ENCODE measurements at regions not wholly inside any gene's neighbourhood (a gene's known extent, or its start where the extent isn't known, plus 50 kb on each side); places are given as distances from the start of the nearest gene placed in this dataset.

GRCh38 chr12:108046135-108046534 is 83.0 kb upstream of the WSCD2 start:
- Histone ChIP-seq H3F3A (replicated peaks; ENCODE audit: insufficient read depth) (no peaks in the 10 kb centered on the region), H3K4me3 (ENCODE audit: low read depth in 2 of 2, low read length in 1 of 2) (no peak overlapping the region), H2AFZ (ENCODE audit: low read depth) (no peak overlapping the region), H3K9me2 (no peaks in the 10 kb centered on the region), H3K4me2 (no peak overlapping the region), H3K4me1 (ENCODE audit: control insufficient read depth in 1 of 2, insufficient read depth in 2 of 2, low read depth in 1 of 2, low read length in 1 of 2) (no peaks in the 10 kb centered on the region), H3K27me3 (ENCODE audit: insufficient read depth) (no peaks in the 10 kb centered on the region), H3K36me3 (replicated peaks in 1 of 2; ENCODE audit: control insufficient read depth in 1 of 2, insufficient read depth in 2 of 2, low read length in 1 of 2) (no peaks in the 10 kb centered on the region), H3K9ac (no peak overlapping the region), H3K79me2 (ENCODE audit: insufficient read depth) (no peaks in the 10 kb centered on the region), H3K27ac (ENCODE audit: low read depth in 2 of 2, low read length in 1 of 2) (no peak overlapping the region), H3K9me3 (no peaks in the 10 kb centered on the region), H4K20me1 (ENCODE audit: insufficient read depth) (no peaks in the 10 kb centered on the region)
- CTCF ChIA-PET, result no interaction called here
- DNase-seq, result no peak
- WGBS (ENCODE audit: low lambda C conversion rate), result 30% methylated on average over 10 of the region's 10 CpGs
- POLR2A ChIA-PET, result no interaction called here
- TF ChIP-seq, protein P1, sequence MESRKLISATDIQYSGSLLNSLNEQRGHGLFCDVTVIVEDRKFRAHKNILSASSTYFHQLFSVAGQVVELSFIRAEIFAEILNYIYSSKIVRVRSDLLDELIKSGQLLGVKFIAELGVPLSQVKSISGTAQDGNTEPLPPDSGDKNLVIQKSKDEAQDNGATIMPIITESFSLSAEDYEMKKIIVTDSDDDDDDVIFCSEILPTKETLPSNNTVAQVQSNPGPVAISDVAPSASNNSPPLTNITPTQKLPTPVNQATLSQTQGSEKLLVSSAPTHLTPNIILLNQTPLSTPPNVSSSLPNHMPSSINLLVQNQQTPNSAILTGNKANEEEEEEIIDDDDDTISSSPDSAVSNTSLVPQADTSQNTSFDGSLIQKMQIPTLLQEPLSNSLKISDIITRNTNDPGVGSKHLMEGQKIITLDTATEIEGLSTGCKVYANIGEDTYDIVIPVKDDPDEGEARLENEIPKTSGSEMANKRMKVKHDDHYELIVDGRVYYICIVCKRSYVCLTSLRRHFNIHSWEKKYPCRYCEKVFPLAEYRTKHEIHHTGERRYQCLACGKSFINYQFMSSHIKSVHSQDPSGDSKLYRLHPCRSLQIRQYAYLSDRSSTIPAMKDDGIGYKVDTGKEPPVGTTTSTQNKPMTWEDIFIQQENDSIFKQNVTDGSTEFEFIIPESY (IDR thresholded peaks at IDR 0.05; ENCODE audit: borderline replicate concordance, low read depth), result no peak
- TF ChIP-seq NFIC (IDR thresholded peaks at IDR 0.05; ENCODE audit: borderline replicate concordance), result no peak
- no peak for TF ChIP-seq USF1 (IDR thresholded peaks at IDR 0.05; ENCODE audit: borderline replicate concordance, low read depth)
- no peak for TF ChIP-seq FOXJ3 (CRISPR knock-in tag; IDR thresholded peaks at IDR 0.05)
- no peak for TF ChIP-seq MXI1 (IDR thresholded peaks at IDR 0.05; ENCODE audit: low read depth, low read length)
- TF ChIP-seq, protein P2, sequence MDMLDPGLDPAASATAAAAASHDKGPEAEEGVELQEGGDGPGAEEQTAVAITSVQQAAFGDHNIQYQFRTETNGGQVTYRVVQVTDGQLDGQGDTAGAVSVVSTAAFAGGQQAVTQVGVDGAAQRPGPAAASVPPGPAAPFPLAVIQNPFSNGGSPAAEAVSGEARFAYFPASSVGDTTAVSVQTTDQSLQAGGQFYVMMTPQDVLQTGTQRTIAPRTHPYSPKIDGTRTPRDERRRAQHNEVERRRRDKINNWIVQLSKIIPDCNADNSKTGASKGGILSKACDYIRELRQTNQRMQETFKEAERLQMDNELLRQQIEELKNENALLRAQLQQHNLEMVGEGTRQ (IDR thresholded peaks at IDR 0.05; ENCODE audit: borderline replicate concordance, low read depth, low read length), result no peak
- TF ChIP-seq, protein P3, sequence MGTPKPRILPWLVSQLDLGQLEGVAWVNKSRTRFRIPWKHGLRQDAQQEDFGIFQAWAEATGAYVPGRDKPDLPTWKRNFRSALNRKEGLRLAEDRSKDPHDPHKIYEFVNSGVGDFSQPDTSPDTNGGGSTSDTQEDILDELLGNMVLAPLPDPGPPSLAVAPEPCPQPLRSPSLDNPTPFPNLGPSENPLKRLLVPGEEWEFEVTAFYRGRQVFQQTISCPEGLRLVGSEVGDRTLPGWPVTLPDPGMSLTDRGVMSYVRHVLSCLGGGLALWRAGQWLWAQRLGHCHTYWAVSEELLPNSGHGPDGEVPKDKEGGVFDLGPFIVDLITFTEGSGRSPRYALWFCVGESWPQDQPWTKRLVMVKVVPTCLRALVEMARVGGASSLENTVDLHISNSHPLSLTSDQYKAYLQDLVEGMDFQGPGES (IDR thresholded peaks at IDR 0.05; ENCODE audit: low read depth, low read length), result no peak
- TF ChIP-seq TCF12 (IDR thresholded peaks at IDR 0.05), result no peak
- no peak for TF ChIP-seq SIN3A (IDR thresholded peaks at IDR 0.05; ENCODE audit: borderline replicate concordance, low read depth, low read length)
- TF ChIP-seq RCOR1 (IDR thresholded peaks at IDR 0.05; ENCODE audit: low read length), result no peak
- no peak for TF ChIP-seq EZH2phosphoT487 (IDR thresholded peaks at IDR 0.05; ENCODE audit: borderline replicate concordance, low read depth)
- no peak for TF ChIP-seq REST (IDR thresholded peaks at IDR 0.05; ENCODE audit: low read depth, low read length)
- TF ChIP-seq, protein P4, sequence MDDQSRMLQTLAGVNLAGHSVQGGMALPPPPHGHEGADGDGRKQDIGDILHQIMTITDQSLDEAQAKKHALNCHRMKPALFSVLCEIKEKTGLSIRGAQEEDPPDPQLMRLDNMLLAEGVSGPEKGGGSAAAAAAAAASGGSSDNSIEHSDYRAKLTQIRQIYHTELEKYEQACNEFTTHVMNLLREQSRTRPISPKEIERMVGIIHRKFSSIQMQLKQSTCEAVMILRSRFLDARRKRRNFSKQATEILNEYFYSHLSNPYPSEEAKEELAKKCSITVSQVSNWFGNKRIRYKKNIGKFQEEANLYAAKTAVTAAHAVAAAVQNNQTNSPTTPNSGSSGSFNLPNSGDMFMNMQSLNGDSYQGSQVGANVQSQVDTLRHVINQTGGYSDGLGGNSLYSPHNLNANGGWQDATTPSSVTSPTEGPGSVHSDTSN (IDR thresholded peaks at IDR 0.05), result no peak
- TF ChIP-seq MAX (IDR thresholded peaks at IDR 0.05; ENCODE audit: low read depth), result no peak
- TF ChIP-seq ELF1 (IDR thresholded peaks at IDR 0.05), result no peak

Measured in SK-N-SH (cell line).